Ishikawa (cell line): ENCODE measurements at regions not wholly inside any gene's neighbourhood (a gene's known extent, or its start where the extent isn't known, plus 50 kb on each side); places are given as distances from the start of the nearest gene placed in this dataset.
A peak's percentile ranks its signal among the peaks of the same experiment; 100 is the strongest.

ENCODE experiments used
- CEBPB ChIP-seq: IDR thresholded peaks from 2 replicates; pipeline ENCODE4 v1.6.1; 2012
- CREB1 ChIP-seq: IDR thresholded peaks from 2 replicates; pipeline ENCODE4 v1.6.1; 2012; ENCODE audit warnings: low read depth
- EGR1 ChIP-seq: IDR thresholded peaks from 2 replicates; pipeline ENCODE4 v1.6.1; 2012
- EP300 ChIP-seq: IDR thresholded peaks from 2 replicates; pipeline ENCODE4 v1.6.1; 2012; ENCODE audit warnings: borderline replicate concordance
- FOXM1 ChIP-seq: IDR thresholded peaks from 2 replicates; pipeline ENCODE4 v1.6.1; 2012; ENCODE audit warnings: low read depth, borderline replicate concordance
- MAX ChIP-seq: IDR thresholded peaks from 2 replicates; pipeline ENCODE4 v1.6.1; 2012
- NFIC ChIP-seq: IDR thresholded peaks from 2 replicates; pipeline ENCODE4 v1.6.1; 2012
- RAD21 ChIP-seq: IDR thresholded peaks from 2 replicates; pipeline ENCODE4 v1.6.1; 2012; ENCODE audit warnings: low read depth
- TAF1 ChIP-seq: IDR thresholded peaks from 2 replicates; pipeline ENCODE4 v1.6.1; 2012; ENCODE audit warnings: low read depth, mild to moderate bottlenecking
- TCF12 ChIP-seq: IDR thresholded peaks from 2 replicates; pipeline ENCODE4 v1.6.1; 2012; ENCODE audit warnings: low read depth
- TEAD4 ChIP-seq: IDR thresholded peaks from 2 replicates; pipeline ENCODE4 v1.6.1; 2012
- YY1 ChIP-seq: IDR thresholded peaks from 2 replicates; pipeline ENCODE4 v1.6.1; 2012; ENCODE audit warnings: low read depth
- ZBTB7A ChIP-seq: IDR thresholded peaks from 2 replicates; pipeline ENCODE4 v1.6.1; 2012; ENCODE audit warnings: low read depth
- TF ChIP-seq, protein P1 (sequence below): IDR thresholded peaks from 2 replicates; pipeline ENCODE4 v1.6.1; 2012
- TF ChIP-seq, protein P2 (sequence below): IDR thresholded peaks from 2 replicates; pipeline ENCODE4 v1.6.1; 2012; ENCODE audit warnings: low read depth, mild to moderate bottlenecking

GRCh38 chr5:124264499-124264898 lies 481.9 kb downstream of the ZNF608 start:
- no peak for TF ChIP-seq ZBTB7A
- TF ChIP-seq YY1: no peak
- peak; percentile 76 for TF ChIP-seq TEAD4
- TF ChIP-seq RAD21: no peak
- TF ChIP-seq, protein P1, sequence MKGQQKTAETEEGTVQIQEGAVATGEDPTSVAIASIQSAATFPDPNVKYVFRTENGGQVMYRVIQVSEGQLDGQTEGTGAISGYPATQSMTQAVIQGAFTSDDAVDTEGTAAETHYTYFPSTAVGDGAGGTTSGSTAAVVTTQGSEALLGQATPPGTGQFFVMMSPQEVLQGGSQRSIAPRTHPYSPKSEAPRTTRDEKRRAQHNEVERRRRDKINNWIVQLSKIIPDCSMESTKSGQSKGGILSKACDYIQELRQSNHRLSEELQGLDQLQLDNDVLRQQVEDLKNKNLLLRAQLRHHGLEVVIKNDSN: no peak
- TF ChIP-seq NFIC: 0 out of 2 replicates have a peak, but pooled peaks have one; percentile 35
- TF ChIP-seq EGR1: no peak
- TF ChIP-seq TCF12: no peak
- TF ChIP-seq, protein P2, sequence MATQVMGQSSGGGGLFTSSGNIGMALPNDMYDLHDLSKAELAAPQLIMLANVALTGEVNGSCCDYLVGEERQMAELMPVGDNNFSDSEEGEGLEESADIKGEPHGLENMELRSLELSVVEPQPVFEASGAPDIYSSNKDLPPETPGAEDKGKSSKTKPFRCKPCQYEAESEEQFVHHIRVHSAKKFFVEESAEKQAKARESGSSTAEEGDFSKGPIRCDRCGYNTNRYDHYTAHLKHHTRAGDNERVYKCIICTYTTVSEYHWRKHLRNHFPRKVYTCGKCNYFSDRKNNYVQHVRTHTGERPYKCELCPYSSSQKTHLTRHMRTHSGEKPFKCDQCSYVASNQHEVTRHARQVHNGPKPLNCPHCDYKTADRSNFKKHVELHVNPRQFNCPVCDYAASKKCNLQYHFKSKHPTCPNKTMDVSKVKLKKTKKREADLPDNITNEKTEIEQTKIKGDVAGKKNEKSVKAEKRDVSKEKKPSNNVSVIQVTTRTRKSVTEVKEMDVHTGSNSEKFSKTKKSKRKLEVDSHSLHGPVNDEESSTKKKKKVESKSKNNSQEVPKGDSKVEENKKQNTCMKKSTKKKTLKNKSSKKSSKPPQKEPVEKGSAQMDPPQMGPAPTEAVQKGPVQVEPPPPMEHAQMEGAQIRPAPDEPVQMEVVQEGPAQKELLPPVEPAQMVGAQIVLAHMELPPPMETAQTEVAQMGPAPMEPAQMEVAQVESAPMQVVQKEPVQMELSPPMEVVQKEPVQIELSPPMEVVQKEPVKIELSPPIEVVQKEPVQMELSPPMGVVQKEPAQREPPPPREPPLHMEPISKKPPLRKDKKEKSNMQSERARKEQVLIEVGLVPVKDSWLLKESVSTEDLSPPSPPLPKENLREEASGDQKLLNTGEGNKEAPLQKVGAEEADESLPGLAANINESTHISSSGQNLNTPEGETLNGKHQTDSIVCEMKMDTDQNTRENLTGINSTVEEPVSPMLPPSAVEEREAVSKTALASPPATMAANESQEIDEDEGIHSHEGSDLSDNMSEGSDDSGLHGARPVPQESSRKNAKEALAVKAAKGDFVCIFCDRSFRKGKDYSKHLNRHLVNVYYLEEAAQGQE: no peak
- no peak for TF ChIP-seq CREB1
- TF ChIP-seq TAF1: no peak
- TF ChIP-seq EP300: peak; percentile 53; the same call in 1 of the 2 replicates
- TF ChIP-seq FOXM1: peak; percentile 57; the same call in 1 of the 2 replicates
- TF ChIP-seq CEBPB: no peak

DNA sequence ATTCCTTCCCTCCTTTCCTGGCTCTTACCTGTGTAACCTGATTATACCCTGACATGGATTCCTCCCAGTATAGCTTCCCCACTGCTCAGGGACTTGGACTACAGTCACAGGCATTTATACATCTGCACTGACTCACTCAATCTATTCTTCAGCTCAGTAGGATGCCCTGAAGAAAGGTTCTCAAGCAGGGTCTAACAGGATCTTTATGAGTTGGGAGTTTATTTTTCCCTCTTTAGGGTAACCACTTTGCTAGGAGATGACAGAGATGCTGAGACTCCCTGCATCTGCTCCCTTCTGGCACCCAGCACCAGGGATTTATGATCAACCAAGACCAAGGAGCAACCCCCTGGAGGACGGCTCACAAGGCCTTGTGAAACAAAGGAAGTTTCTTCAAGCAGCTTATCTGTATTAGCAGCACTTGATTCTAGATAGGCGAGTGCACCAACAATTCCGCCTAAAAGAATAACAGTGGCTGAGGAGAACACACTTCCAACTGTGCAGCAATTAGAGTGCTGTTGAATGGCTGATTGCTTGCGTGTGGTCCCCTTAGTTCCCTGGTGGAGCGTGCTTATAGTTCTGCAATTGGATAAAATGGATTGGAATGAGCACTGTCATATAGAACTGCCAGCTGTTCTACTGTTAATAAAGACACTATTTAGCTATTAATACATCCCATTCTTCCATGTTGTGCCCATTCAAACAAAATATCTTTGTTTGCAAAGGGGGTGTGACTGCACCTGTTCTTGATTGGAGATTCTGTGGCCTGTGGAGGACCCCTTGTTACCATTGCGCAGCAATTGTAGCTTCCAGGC lies 482.6 kb downstream of the ZNF608 start:
- TF ChIP-seq TAF1 (no peak), NFIC (peak; percentile 81), EP300 (peak; percentile 86; the same call in 1 of the 2 replicates), YY1 (0 out of 2 replicates have a peak, but pooled peaks have one; percentile 37), ZBTB7A (no peak), TEAD4 (peak; percentile 79), TCF12 (peak; percentile 86), EGR1 (no peak), FOXM1 (peak; percentile 73), CEBPB (peak; percentile 5; the same call in 1 of the 2 replicates), MAX (peak; percentile 35; the same call in 1 of the 2 replicates), RAD21 (no peak; the same call in 1 of the 2 replicates), CREB1 (no peak)
- TF ChIP-seq, protein P1: no peak
- TF ChIP-seq, protein P2: no peak

- TF ChIP-seq EGR1 (no peak), NFIC (no peak), TEAD4 (no peak), FOXM1 (no peak), YY1 (no peak), ZBTB7A (no peak), EP300 (no peak), TAF1 (no peak), CEBPB (no peak), TCF12 (no peak), CREB1 (no peak), MAX (no peak), RAD21 (no peak)
- TF ChIP-seq, protein P1: no peak
- TF ChIP-seq, protein P2: no peak
Observed at GRCh38 chr5:124262991-124263571, 483.4 kb downstream of the ZNF608 start.
